ENCODE measurements at regions not wholly inside any gene's neighbourhood (a gene's known extent, or its start where the extent isn't known, plus 50 kb on each side); places are given as distances from the start of the nearest gene placed in this dataset.

- no peak for TF ChIP-seq POLR2A (IDR thresholded peaks at IDR 0.05; ENCODE audit: low read depth)
- TF ChIP-seq, protein P1, sequence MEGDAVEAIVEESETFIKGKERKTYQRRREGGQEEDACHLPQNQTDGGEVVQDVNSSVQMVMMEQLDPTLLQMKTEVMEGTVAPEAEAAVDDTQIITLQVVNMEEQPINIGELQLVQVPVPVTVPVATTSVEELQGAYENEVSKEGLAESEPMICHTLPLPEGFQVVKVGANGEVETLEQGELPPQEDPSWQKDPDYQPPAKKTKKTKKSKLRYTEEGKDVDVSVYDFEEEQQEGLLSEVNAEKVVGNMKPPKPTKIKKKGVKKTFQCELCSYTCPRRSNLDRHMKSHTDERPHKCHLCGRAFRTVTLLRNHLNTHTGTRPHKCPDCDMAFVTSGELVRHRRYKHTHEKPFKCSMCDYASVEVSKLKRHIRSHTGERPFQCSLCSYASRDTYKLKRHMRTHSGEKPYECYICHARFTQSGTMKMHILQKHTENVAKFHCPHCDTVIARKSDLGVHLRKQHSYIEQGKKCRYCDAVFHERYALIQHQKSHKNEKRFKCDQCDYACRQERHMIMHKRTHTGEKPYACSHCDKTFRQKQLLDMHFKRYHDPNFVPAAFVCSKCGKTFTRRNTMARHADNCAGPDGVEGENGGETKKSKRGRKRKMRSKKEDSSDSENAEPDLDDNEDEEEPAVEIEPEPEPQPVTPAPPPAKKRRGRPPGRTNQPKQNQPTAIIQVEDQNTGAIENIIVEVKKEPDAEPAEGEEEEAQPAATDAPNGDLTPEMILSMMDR (IDR thresholded peaks at IDR 0.05): no peak
- TF ChIP-seq POLR2AphosphoS5 (IDR thresholded peaks at IDR 0.05): no peak
These were observed 153.1 kb upstream of the CCDC54 start for GRCh38 chr3:107224026-107224596.

Data from esophagus muscularis mucosa (tissue), 3 donors.